Endothelial cell (in vitro differentiated cells): ENCODE measurements at regions not wholly inside any gene's neighbourhood (a gene's known extent, or its start where the extent isn't known, plus 50 kb on each side); places are given as distances from the start of the nearest gene placed in this dataset.
"Not testable (repeated sequence)": the region's sequence is repeated elsewhere in the genome, so short reads cannot be mapped to it uniquely, and the experiment has no call there.

Experiments
- DNase-seq: peaks from one replicate; pipeline ENCODE4 v3.0.0; 2021; ENCODE audit warnings: low spot score
- H3K27ac Mint-ChIP-seq: one replicate; pipeline ENCODE4 v1.8.0; 2021; ENCODE audit warnings: mixed read lengths, inconsistent platforms; ENCODE audit not compliant: unreplicated experiment
- H3K27me3 Mint-ChIP-seq: one replicate; pipeline ENCODE4 v1.8.0; 2021; ENCODE audit warnings: mild to moderate bottlenecking, moderate library complexity, mixed read lengths, inconsistent platforms; ENCODE audit not compliant: unreplicated experiment
- H3K36me3 Mint-ChIP-seq: one replicate; pipeline ENCODE4 v1.8.0; 2021; ENCODE audit warnings: mild to moderate bottlenecking, low read depth, mixed read lengths, inconsistent platforms; ENCODE audit not compliant: unreplicated experiment
- H3K4me1 Mint-ChIP-seq: one replicate; pipeline ENCODE4 v1.8.0; 2021; ENCODE audit warnings: mild to moderate bottlenecking, mixed read lengths, inconsistent platforms; ENCODE audit not compliant: unreplicated experiment
- H3K4me3 Mint-ChIP-seq: one replicate; pipeline ENCODE4 v1.8.0; 2021; ENCODE audit warnings: mild to moderate bottlenecking, mixed read lengths, inconsistent platforms; ENCODE audit not compliant: unreplicated experiment
- H3K9me3 Mint-ChIP-seq: one replicate; pipeline ENCODE4 v1.8.0; 2021; ENCODE audit warnings: mixed read lengths, inconsistent platforms; ENCODE audit not compliant: unreplicated experiment

- not testable (repeated sequence) for H3K27me3 Mint-ChIP-seq
Measured at GRCh38 chr7:29664999-29665398, 101.4 kb downstream of the PRR15 start.

GRCh38 chr7:29667096-29667669, 103.5 kb downstream of the PRR15 start:
- H3K4me1 Mint-ChIP-seq, H3K27me3 Mint-ChIP-seq, H3K36me3 Mint-ChIP-seq, H3K4me3 Mint-ChIP-seq, DNase-seq, H3K9me3 Mint-ChIP-seq, H3K27ac Mint-ChIP-seq: not testable (repeated sequence)

More at GRCh38 chr7:29664999-29665398, 101.4 kb downstream of the PRR15 start:
- H3K4me1 Mint-ChIP-seq, H3K9me3 Mint-ChIP-seq, H3K36me3 Mint-ChIP-seq, H3K27ac Mint-ChIP-seq, H3K4me3 Mint-ChIP-seq, DNase-seq: not testable (repeated sequence)

- H3K4me3 Mint-ChIP-seq, H3K36me3 Mint-ChIP-seq, H3K9me3 Mint-ChIP-seq, H3K27me3 Mint-ChIP-seq, H3K27ac Mint-ChIP-seq, DNase-seq, H3K4me1 Mint-ChIP-seq: not testable (repeated sequence)
Measured at GRCh38 chr7:29671286-29671685, 107.7 kb downstream of the PRR15 start.

- not testable (repeated sequence) for H3K9me3 Mint-ChIP-seq, DNase-seq, H3K4me3 Mint-ChIP-seq, H3K27me3 Mint-ChIP-seq, H3K27ac Mint-ChIP-seq, H3K36me3 Mint-ChIP-seq, H3K4me1 Mint-ChIP-seq
Measured at GRCh38 chr7:29673635-29674034, 110.0 kb downstream of the PRR15 start.

GRCh38 chr7:29674626-29675025, 111.0 kb downstream of the PRR15 start:
- H3K27me3 Mint-ChIP-seq, H3K36me3 Mint-ChIP-seq, H3K27ac Mint-ChIP-seq, H3K9me3 Mint-ChIP-seq, DNase-seq, H3K4me1 Mint-ChIP-seq, H3K4me3 Mint-ChIP-seq: not testable (repeated sequence)

GRCh38 chr7:29677254-29677653, 113.6 kb downstream of the PRR15 start:
- H3K4me3 Mint-ChIP-seq, H3K36me3 Mint-ChIP-seq, H3K27ac Mint-ChIP-seq, DNase-seq, H3K9me3 Mint-ChIP-seq, H3K27me3 Mint-ChIP-seq, H3K4me1 Mint-ChIP-seq: not testable (repeated sequence)

- not testable (repeated sequence) for H3K4me1 Mint-ChIP-seq, H3K27ac Mint-ChIP-seq, H3K4me3 Mint-ChIP-seq, H3K9me3 Mint-ChIP-seq, H3K36me3 Mint-ChIP-seq, H3K27me3 Mint-ChIP-seq, DNase-seq
Measured at GRCh38 chr7:29679963-29680362, 116.3 kb downstream of the PRR15 start.

GRCh38 chr7:29680601-29681000, 117.0 kb downstream of the PRR15 start:
- not testable (repeated sequence) for H3K27me3 Mint-ChIP-seq, H3K4me3 Mint-ChIP-seq, H3K27ac Mint-ChIP-seq, H3K36me3 Mint-ChIP-seq, H3K9me3 Mint-ChIP-seq, DNase-seq, H3K4me1 Mint-ChIP-seq

GRCh38 chr7:29684151-29684786, 120.6 kb downstream of the PRR15 start:
- not testable (repeated sequence) for H3K9me3 Mint-ChIP-seq, H3K27ac Mint-ChIP-seq, DNase-seq, H3K36me3 Mint-ChIP-seq, H3K4me1 Mint-ChIP-seq, H3K27me3 Mint-ChIP-seq
- H3K4me3 Mint-ChIP-seq, result peak overlapping the region; percentile 94
